Stimulated activated CD4-positive, alpha-beta T cell treated with anti-CD3 and anti-CD28 coated beads, Interleukin-15, amount 100 ng/mL, for 24 hours (primary cell): ENCODE measurements at regions not wholly inside any gene's neighbourhood (a gene's known extent, or its start where the extent isn't known, plus 50 kb on each side); places are given as distances from the start of the nearest gene placed in this dataset.

Experiments
- DNase-seq: peaks from one replicate; pipeline ENCODE4 v3.0.0-alpha.2; 2020

GRCh38 chr3:73926360-73927202, 301.8 kb upstream of the PDZRN3 start:
- DNase-seq: no peak

- DNase-seq: no peak
These were observed 300.3 kb upstream of the PDZRN3 start for GRCh38 chr3:73925011-73925410.

- DNase-seq: no peak
These were observed 299.3 kb upstream of the PDZRN3 start for GRCh38 chr3:73924048-73924447.

GRCh38 chr3:73917643-73918042, 292.9 kb upstream of the PDZRN3 start:
- no peak for DNase-seq

- DNase-seq: no peak
These were observed 291.1 kb upstream of the PDZRN3 start for GRCh38 chr3:73915886-73916285.

- no peak for DNase-seq
These were observed 283.5 kb upstream of the PDZRN3 start for GRCh38 chr3:73908218-73908617.

- DNase-seq: no peak
These were observed 276.9 kb upstream of the PDZRN3 start for GRCh38 chr3:73901686-73902085.

GRCh38 chr3:73894474-73895213, 269.9 kb upstream of the PDZRN3 start:
- no peak for DNase-seq

- no peak for DNase-seq
These were observed 268.3 kb upstream of the PDZRN3 start for GRCh38 chr3:73893089-73893488.

GRCh38 chr3:73885862-73886261, 261.1 kb upstream of the PDZRN3 start:
- DNase-seq: no peak

- DNase-seq: no peak
These were observed 259.6 kb upstream of the PDZRN3 start for GRCh38 chr3:73884361-73884760.

GRCh38 chr3:73883497-73883896, 258.8 kb upstream of the PDZRN3 start:
- no peak for DNase-seq

- no peak for DNase-seq
These were observed 250.0 kb upstream of the PDZRN3 start for GRCh38 chr3:73874606-73875369.

GRCh38 chr3:73874161-73874560, 249.4 kb upstream of the PDZRN3 start:
- no peak for DNase-seq

GRCh38 chr3:73868688-73869315, 244.1 kb upstream of the PDZRN3 start:
- DNase-seq: no peak

GRCh38 chr3:73867524-73867923, 242.8 kb upstream of the PDZRN3 start:
- no peak for DNase-seq

- no peak for DNase-seq
These were observed 242.1 kb upstream of the PDZRN3 start for GRCh38 chr3:73866846-73867245.

- no peak for DNase-seq
These were observed 238.9 kb upstream of the PDZRN3 start for GRCh38 chr3:73863546-73864079.

GRCh38 chr3:73855813-73856212, 231.1 kb upstream of the PDZRN3 start:
- DNase-seq: no peak

GRCh38 chr3:73848173-73848906, 223.6 kb upstream of the PDZRN3 start:
- DNase-seq: no peak

- DNase-seq: no peak
These were observed 222.2 kb upstream of the PDZRN3 start for GRCh38 chr3:73846951-73847350.

GRCh38 chr3:73839032-73839431, 214.3 kb upstream of the PDZRN3 start:
- no peak for DNase-seq
